Right lobe of liver (tissue), 6 donors: ENCODE measurements at regions not wholly inside any gene's neighbourhood (a gene's known extent, or its start where the extent isn't known, plus 50 kb on each side); places are given as distances from the start of the nearest gene placed in this dataset.

ENCODE experiments used
- ATAC-seq, 4 donors: fragments of 200-7000 bp; cut with Tn5 transposase; one replicate each; pipeline ENCODE4 v1.9.1; 2020; ENCODE audit warnings: mild to moderate bottlenecking in 4 of 4, moderate library complexity in 4 of 4
- DNase-seq, 3 donors: peaks; one replicate each; pipeline ENCODE4 v3.0.0-alpha.2; 2020
- H3K27ac ChIP-seq, 3 donors: fragments of 200-600 bp; one replicate each; pipeline ENCODE4 v1.8.0; 2022
- H3K27me3 ChIP-seq, 2 donors: fragments of 200-600 bp; one replicate each; pipeline ENCODE4 v1.8.0; 2022
- H3K36me3 ChIP-seq, 4 donors: fragments of 200-600 bp; sonication (generic) in 1 of 4; one replicate each; pipeline versions ENCODE4 v1.5.1 to v1.8.0; 2017 to 2022; ENCODE audit warnings: control low read depth in 1 of 4
- H3K4me1 ChIP-seq, 4 donors: fragments of 200-600 bp; sonication (generic) in 1 of 4; one replicate each; pipeline versions ENCODE4 v1.5.1 to v1.8.0; 2017 to 2022; ENCODE audit warnings: control low read depth in 1 of 4
- H3K4me3 ChIP-seq, 3 donors: fragments of 200-600 bp; one replicate each; pipeline ENCODE4 v1.8.0; 2022
- H3K9me3 ChIP-seq, 4 donors: fragments of 200-600 bp; sonication (generic) in 1 of 4; one replicate each; pipeline versions ENCODE4 v1.5.1 to v1.8.0; 2017 to 2022; ENCODE audit warnings: control low read depth in 1 of 4
- POLR2A ChIP-seq: fragments of 450-650 bp; IDR thresholded peaks from one replicate; pipeline ENCODE4 v1.6.1; 2017; ENCODE audit warnings: antibody characterized with exemption, mild to moderate bottlenecking
- WGBS: methylation state at CpG from one replicate; pipeline ENCODE4 v1.1.6; 2018; ENCODE audit warnings: low coverage, low lambda C conversion rate; ENCODE audit not compliant: insufficient coverage; ENCODE audit errors: missing lambda C conversion rate; 5-methylcytosine and 5-hydroxymethylcytosine counted together
- intact Hi-C, 2 donors: fragments of 100-400 bp; cut with DNase I; formaldehyde crosslinking; loops; one replicate each; pipeline versions ENCODE4 v1.11.2 to v1.14.1; 2022
- TF ChIP-seq, protein P1 (sequence below), 4 donors: fragments of 200-600 bp in 3 of 4; fragments of 450-650 bp in 1 of 4; IDR thresholded peaks; one replicate each; pipeline versions ENCODE4 v1.5.1 to v1.8.0; 2016 to 2022; ENCODE audit warnings: antibody characterized with exemption in 4 of 4, mild to moderate bottlenecking in 2 of 4
- donor health status: DM: no; HTN: yes; CAD: no.
- donor health status: DM: no; HTN: no; CAD: no.
- donor health status: DM: no; HTN: no; CAD: no.
- donor health status: DM: no; HTN: yes; CAD: no.
- donor health status: DM: no; HTN: yes; CAD: no.

DNA sequence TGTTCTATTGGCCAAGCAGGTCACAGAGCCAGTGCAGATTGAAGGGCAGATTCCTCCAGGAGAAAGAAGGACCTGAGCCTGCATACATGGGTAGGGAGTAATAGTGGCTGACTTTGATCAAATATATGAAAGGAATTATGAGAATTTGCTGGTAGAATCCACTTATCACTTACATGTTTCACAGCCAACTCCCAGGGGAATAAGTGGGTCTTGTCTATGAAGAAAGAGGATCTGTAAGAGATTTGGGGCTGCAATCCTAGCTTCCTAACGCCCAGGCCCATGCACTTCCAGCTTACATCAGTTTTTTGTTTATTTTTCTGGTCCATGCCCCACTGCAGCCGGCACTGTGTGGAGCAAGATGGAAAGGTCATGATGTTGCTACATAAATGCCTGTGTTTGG, 107.9 kb upstream of the SYNDIG1 start:
- ATAC-seq (no peak), DNase-seq (no peak)
- no peaks in the 10 kb centered on the region for H3K36me3 ChIP-seq
- TF ChIP-seq, protein P1, sequence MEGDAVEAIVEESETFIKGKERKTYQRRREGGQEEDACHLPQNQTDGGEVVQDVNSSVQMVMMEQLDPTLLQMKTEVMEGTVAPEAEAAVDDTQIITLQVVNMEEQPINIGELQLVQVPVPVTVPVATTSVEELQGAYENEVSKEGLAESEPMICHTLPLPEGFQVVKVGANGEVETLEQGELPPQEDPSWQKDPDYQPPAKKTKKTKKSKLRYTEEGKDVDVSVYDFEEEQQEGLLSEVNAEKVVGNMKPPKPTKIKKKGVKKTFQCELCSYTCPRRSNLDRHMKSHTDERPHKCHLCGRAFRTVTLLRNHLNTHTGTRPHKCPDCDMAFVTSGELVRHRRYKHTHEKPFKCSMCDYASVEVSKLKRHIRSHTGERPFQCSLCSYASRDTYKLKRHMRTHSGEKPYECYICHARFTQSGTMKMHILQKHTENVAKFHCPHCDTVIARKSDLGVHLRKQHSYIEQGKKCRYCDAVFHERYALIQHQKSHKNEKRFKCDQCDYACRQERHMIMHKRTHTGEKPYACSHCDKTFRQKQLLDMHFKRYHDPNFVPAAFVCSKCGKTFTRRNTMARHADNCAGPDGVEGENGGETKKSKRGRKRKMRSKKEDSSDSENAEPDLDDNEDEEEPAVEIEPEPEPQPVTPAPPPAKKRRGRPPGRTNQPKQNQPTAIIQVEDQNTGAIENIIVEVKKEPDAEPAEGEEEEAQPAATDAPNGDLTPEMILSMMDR (IDR thresholded peaks at IDR 0.05) = no peak
- no peak for TF ChIP-seq POLR2A
- no peaks in the 10 kb centered on the region for H3K9me3 ChIP-seq
- no peak overlapping the region for H3K27ac ChIP-seq
- 28% methylated on average over 2 of the region's 2 CpGs for WGBS
- H3K4me3 ChIP-seq = no peak overlapping the region
- no peaks in the 10 kb centered on the region for H3K27me3 ChIP-seq
- intact Hi-C loops = no loop called here
- no peaks in the 10 kb centered on the region for H3K4me1 ChIP-seq

DNA sequence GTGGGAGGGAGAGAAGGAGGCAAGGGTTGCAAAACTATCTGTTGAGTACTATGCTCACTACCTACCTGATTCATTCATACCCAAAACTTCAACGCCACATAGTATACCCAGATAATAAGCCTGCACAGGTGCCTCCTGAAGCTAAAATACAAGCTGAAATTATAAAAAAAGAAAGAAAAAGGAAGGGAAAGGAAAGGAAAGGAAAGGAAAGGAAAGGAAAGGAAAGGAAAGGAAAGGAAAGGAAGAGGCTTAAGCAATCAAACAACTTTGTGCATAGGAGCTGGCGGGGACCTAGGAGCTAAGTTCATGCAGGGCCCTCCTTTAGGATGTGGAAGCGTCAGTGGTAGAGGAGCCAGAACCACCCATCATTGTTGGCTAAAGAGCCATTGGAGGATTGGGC, 108.9 kb upstream of the SYNDIG1 start:
- TF ChIP-seq, protein P1 (IDR thresholded peaks at IDR 0.05) = no peak
- TF ChIP-seq POLR2A = no peak
- DNase-seq (no peak), ATAC-seq (no peak)
- H3K36me3 ChIP-seq = no peaks in the 10 kb centered on the region
- H3K27ac ChIP-seq = no peak overlapping the region
- WGBS = 75% methylated on average over 3 of the region's 3 CpGs
- no peaks in the 10 kb centered on the region for H3K4me1 ChIP-seq
- no peak overlapping the region for H3K4me3 ChIP-seq
- H3K27me3 ChIP-seq = no peaks in the 10 kb centered on the region
- intact Hi-C loops = no loop called here
- H3K9me3 ChIP-seq = no peaks in the 10 kb centered on the region

DNA sequence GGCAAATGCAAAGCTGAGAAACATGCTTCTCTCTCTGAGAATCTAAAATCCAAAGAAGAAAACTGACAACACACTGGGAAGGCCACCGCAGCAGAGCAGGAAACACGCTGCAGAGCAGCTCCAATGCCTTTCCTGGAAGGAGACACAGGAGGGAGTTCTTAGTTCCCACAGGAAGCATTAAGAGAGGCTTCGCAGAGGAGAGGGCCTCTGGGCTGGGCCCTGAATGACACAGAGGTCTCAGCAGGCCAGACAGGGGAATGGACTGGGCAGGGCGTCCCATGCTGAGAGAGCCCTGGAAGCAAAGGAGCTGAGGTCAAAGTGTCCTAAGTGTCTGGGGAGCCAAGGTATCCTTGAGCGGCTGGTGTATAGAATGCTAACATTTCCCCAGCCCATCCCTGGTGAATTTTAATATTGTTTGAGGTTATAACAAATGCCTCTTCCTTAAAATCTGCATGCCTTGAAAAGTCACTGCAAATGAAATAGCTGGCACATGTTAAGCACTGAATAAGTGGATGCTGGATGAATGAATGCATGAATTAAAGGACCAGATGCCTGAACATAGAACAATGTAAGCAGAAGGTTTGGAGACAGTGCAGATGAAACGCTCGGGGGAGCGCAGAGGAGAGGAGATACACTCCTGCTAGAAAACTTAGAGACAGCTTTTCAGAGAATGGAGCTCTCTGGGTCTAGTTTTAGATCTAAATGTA, 110.0 kb upstream of the SYNDIG1 start:
- Histone ChIP-seq H3K4me3 (no peak overlapping the region), H3K4me1 (no peaks in the 10 kb centered on the region), H3K36me3 (no peaks in the 10 kb centered on the region), H3K27me3 (no peaks in the 10 kb centered on the region), H3K9me3 (no peaks in the 10 kb centered on the region), H3K27ac (no peak overlapping the region)
- DNase-seq (no peak), ATAC-seq (no peak)
- intact Hi-C loops = no loop called here
- WGBS = 68% methylated on average over 3 of the region's 8 CpGs
- TF ChIP-seq, protein P1 (IDR thresholded peaks at IDR 0.05) = no peak
- TF ChIP-seq POLR2A = no peak

DNA sequence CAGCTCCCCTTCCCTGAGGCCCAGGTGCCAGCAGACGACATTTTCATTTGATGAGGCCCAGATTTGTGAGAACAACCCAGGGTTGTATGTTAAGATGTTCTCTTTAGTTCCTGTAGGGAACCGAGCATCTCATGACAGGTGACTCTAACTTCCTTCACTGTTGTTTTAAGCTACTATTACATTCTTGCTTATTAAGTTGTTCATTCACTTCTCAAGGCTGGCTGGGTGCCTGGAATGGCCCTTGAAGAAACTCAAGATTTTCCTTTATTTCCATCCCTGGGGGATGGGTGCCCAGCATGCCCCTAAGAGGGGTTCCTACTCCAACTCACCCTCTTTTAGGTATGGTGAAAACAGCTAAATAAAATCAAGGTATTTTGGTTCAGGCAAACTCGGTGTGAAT, 111.5 kb upstream of the SYNDIG1 start:
- intact Hi-C loops = no loop called here
- Histone ChIP-seq H3K27me3 (no peaks in the 10 kb centered on the region), H3K4me1 (no peaks in the 10 kb centered on the region), H3K36me3 (no peaks in the 10 kb centered on the region), H3K9me3 (no peaks in the 10 kb centered on the region), H3K27ac (no peak overlapping the region), H3K4me3 (no peak overlapping the region)
- ATAC-seq (no peak), DNase-seq (no peak)
- no peak for TF ChIP-seq POLR2A
- TF ChIP-seq, protein P1 (IDR thresholded peaks at IDR 0.05) = no peak
- 83% methylated on average over 1 of the region's 3 CpGs for WGBS
